GM19351 (cell line): ENCODE measurements at regions not wholly inside any gene's neighbourhood (a gene's known extent, or its start where the extent isn't known, plus 50 kb on each side); places are given as distances from the start of the nearest gene placed in this dataset.
"Not testable (repeated sequence)": the region's sequence is repeated elsewhere in the genome, so short reads cannot be mapped to it uniquely, and the experiment has no call there.

Experiments
- ATAC-seq: cut with Tn5 transposase; IDR thresholded peaks from one replicate; pipeline ENCODE4 v1.9.1; 2021; ENCODE audit warnings: mild to moderate bottlenecking, moderate library complexity; ENCODE audit not compliant: unreplicated experiment

GRCh38 chr1:74818241-74818640 lies 85.3 kb downstream of the TYW3 start:
- ATAC-seq, result no peak

- ATAC-seq, result no peak
Observed at GRCh38 chr1:74818661-74819456, 85.9 kb downstream of the TYW3 start.

GRCh38 chr1:74822851-74823401 lies 90.0 kb downstream of the TYW3 start:
- ATAC-seq, result no peak

GRCh38 chr1:74824497-74825107 lies 91.7 kb downstream of the TYW3 start:
- ATAC-seq, result peak; percentile 90

- no peak for ATAC-seq
Observed at GRCh38 chr1:74830766-74831165, 97.8 kb downstream of the TYW3 start.

GRCh38 chr1:74834261-74834660 lies 101.3 kb downstream of the TYW3 start:
- no peak for ATAC-seq

GRCh38 chr1:74835051-74835450 lies 102.1 kb downstream of the TYW3 start:
- ATAC-seq, result no peak

- ATAC-seq, result no peak
Observed at GRCh38 chr1:74842726-74843125, 109.8 kb downstream of the TYW3 start.

- no peak for ATAC-seq
Observed at GRCh38 chr1:74847715-74848114, 114.8 kb downstream of the TYW3 start.

GRCh38 chr1:74853756-74854155 lies 120.8 kb downstream of the TYW3 start:
- no peak for ATAC-seq

- no peak for ATAC-seq
Observed at GRCh38 chr1:74856174-74856573, 123.2 kb downstream of the TYW3 start.

- ATAC-seq, result peak; percentile 37
Observed at GRCh38 chr1:74857676-74858075, 124.7 kb downstream of the TYW3 start.

- peak; percentile 73 for ATAC-seq
Observed at GRCh38 chr1:74858136-74858535, 125.2 kb downstream of the TYW3 start.

GRCh38 chr1:74861867-74862266 lies 128.9 kb downstream of the TYW3 start:
- no peak for ATAC-seq

GRCh38 chr1:74869702-74870101 lies 136.8 kb downstream of the TYW3 start:
- ATAC-seq, result no peak

- ATAC-seq, result not testable (repeated sequence)
Observed at GRCh38 chr1:74877366-74877765, 144.4 kb downstream of the TYW3 start.

- ATAC-seq, result no peak
Observed at GRCh38 chr1:74895411-74895810, 162.5 kb downstream of the TYW3 start.

GRCh38 chr1:74908131-74908530 lies 175.2 kb downstream of the TYW3 start:
- no peak for ATAC-seq

GRCh38 chr1:74908797-74909196 lies 175.8 kb downstream of the TYW3 start:
- no peak for ATAC-seq

- no peak for ATAC-seq
Observed at GRCh38 chr1:74913978-74914377, 181.0 kb downstream of the TYW3 start.

GRCh38 chr1:74933500-74933899 lies 200.5 kb downstream of the TYW3 start:
- no peak for ATAC-seq

- no peak for ATAC-seq
Observed at GRCh38 chr1:74935446-74935845, 198.7 kb upstream of the LHX8 start.
